ENCODE measurements at regions not wholly inside any gene's neighbourhood (a gene's known extent, or its start where the extent isn't known, plus 50 kb on each side); places are given as distances from the start of the nearest gene placed in this dataset.

GRCh38 chr15:66894986-66895780, 170.2 kb upstream of the SMAD3 start:
- TF ChIP-seq ZNF138 (CRISPR knock-in tag; conservative IDR thresholded peaks at IDR 0.05): no peak
- no peak for TF ChIP-seq GABPB1 (CRISPR knock-in tag; IDR thresholded peaks at IDR 0.05)
- TF ChIP-seq NR2C2 (CRISPR knock-in tag; IDR thresholded peaks at IDR 0.05): no peak
